OCI-LY3 (cell line): ENCODE measurements at regions not wholly inside any gene's neighbourhood (a gene's known extent, or its start where the extent isn't known, plus 50 kb on each side); places are given as distances from the start of the nearest gene placed in this dataset.

ENCODE experiments used
- H2AFZ ChIP-seq: fragments of 200-600, 300-600 bp; shearing (Covaris generic); 2 replicates; pipeline ENCODE4 v1.6.0; 2014; ENCODE audit warnings: antibody characterized with exemption, low read depth, low read length
- H3K27ac ChIP-seq: fragments of 200-600, 300-600 bp; sonication (generic); 2 replicates; pipeline ENCODE4 v1.5.1; 2014; ENCODE audit warnings: mild to moderate bottlenecking, low read length, moderate library complexity, mixed read lengths
- H3K27me3 ChIP-seq: fragments of 200-600, 300-600 bp; sonication (generic); 2 replicates; pipeline ENCODE4 v1.6.1; 2014; ENCODE audit warnings: low read depth, low read length, mixed read lengths
- H3K36me3 ChIP-seq: fragments of 200-600, 300-600 bp; sonication (generic); replicated peaks from 2 replicates; pipeline ENCODE3; 2014; ENCODE audit warnings: low read depth, low read length, mixed read lengths
- H3K4me1 ChIP-seq: fragments of 300-600, 200-600 bp; sonication (generic); 2 replicates; pipeline ENCODE4 v1.6.1; 2014; ENCODE audit warnings: low read length, mixed read lengths
- H3K4me2 ChIP-seq: fragments of 200-600, 300-600 bp; sonication (generic); 2 replicates; pipeline ENCODE4 v1.6.1; 2014; ENCODE audit warnings: low read length, mixed read lengths
- H3K4me3 ChIP-seq: fragments of 300-600, 200-600 bp; sonication (generic); 2 replicates; pipeline ENCODE4 v1.5.1; 2014; ENCODE audit warnings: antibody characterized with exemption, mild to moderate bottlenecking, low read length, moderate library complexity
- H3K79me2 ChIP-seq: fragments of 300-600, 200-600 bp; shearing (Covaris generic); 2 replicates; pipeline ENCODE4 v1.6.1; 2014; ENCODE audit warnings: mild to moderate bottlenecking, low read length, mixed read lengths
- H3K9ac ChIP-seq: fragments of 300-600, 200-600 bp; shearing (Covaris generic); 2 replicates; pipeline ENCODE4 v1.6.0; 2014; ENCODE audit warnings: mild to moderate bottlenecking, low read length, moderate library complexity
- H3K9me3 ChIP-seq: fragments of 200-600, 300-600 bp; shearing (Covaris generic); 2 replicates; pipeline ENCODE4 v1.6.1; 2014; ENCODE audit warnings: low read length, mixed read lengths; ENCODE audit not compliant: insufficient read depth
- H4K20me1 ChIP-seq: fragments of 200-600, 300-600 bp; sonication (generic); 2 replicates; pipeline ENCODE4 v1.6.1; 2016; ENCODE audit warnings: low read length, mixed read lengths; ENCODE audit not compliant: insufficient read depth
- CTCF ChIP-seq: fragments of 200-600, 300-600 bp; sonication (generic); IDR thresholded peaks from 2 replicates; pipeline ENCODE4 v1.5.1; 2014; ENCODE audit warnings: antibody characterized with exemption, low read length, low read depth
- EZH2phosphoT487 ChIP-seq: fragments of 200-600 bp; shearing (Covaris generic); IDR thresholded peaks from 2 replicates; pipeline ENCODE4 v1.6.1; 2018; ENCODE audit warnings: antibody characterized with exemption, mixed run types, low read depth

- H3K4me1 ChIP-seq: no peaks in the 10 kb centered on the region
- H3K4me3 ChIP-seq: no peak overlapping the region
- no peak overlapping the region for H3K4me2 ChIP-seq
- H3K36me3 ChIP-seq: no peaks in the 10 kb centered on the region
- no peak overlapping the region for H3K9ac ChIP-seq
- TF ChIP-seq EZH2phosphoT487 (no peak), CTCF (no peak)
- no peak overlapping the region for H2AFZ ChIP-seq
- H3K79me2 ChIP-seq: no peaks in the 10 kb centered on the region
- H4K20me1 ChIP-seq: no peaks in the 10 kb centered on the region
- no peaks in the 10 kb centered on the region for H3K27me3 ChIP-seq
- H3K9me3 ChIP-seq: no peaks in the 10 kb centered on the region
- H3K27ac ChIP-seq: no peak overlapping the region
Measured at GRCh38 chr5:175235251-175235960, 208.6 kb downstream of the DRD1 start.

DNA sequence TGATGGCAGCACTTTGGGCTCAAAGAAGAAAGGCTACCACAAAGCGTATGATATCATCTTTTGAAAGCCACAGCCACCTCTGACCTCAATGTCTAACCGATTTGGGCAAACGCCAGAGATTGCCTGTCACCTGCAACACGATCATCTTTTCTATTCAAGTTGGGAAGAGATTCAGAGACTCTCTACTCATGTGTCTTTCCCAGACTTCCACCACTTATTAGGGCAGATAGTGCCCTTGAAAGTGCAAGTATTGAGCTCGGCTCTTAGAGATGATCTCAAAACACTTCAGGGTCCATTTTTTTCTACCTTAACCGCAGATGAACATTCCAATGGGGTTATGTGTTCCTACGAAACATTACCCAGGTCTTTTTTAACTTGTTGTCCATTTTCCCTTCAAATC, 213.7 kb downstream of the DRD1 start:
- H3K4me3 ChIP-seq: no peak overlapping the region
- H3K79me2 ChIP-seq: no peaks in the 10 kb centered on the region
- H2AFZ ChIP-seq: no peak overlapping the region
- H3K27me3 ChIP-seq: no peaks in the 10 kb centered on the region
- no peak for TF ChIP-seq CTCF
- no peak for TF ChIP-seq EZH2phosphoT487
- no peaks in the 10 kb centered on the region for H3K36me3 ChIP-seq
- H3K27ac ChIP-seq: no peak overlapping the region
- H3K9ac ChIP-seq: no peak overlapping the region
- H3K9me3 ChIP-seq: no peaks in the 10 kb centered on the region
- H3K4me1 ChIP-seq: peaks cover 5% of the 10 kb centered on the region; the same call in 1 of the 2 replicates
- no peaks in the 10 kb centered on the region for H4K20me1 ChIP-seq
- H3K4me2 ChIP-seq: no peak overlapping the region

GRCh38 chr5:175226506-175226905, 217.5 kb downstream of the DRD1 start:
- no peaks in the 10 kb centered on the region for H3K9me3 ChIP-seq
- H3K9ac ChIP-seq: no peak overlapping the region
- no peak overlapping the region for H3K4me3 ChIP-seq
- H3K4me2 ChIP-seq: no peak overlapping the region
- H3K27ac ChIP-seq: no peak overlapping the region
- no peaks in the 10 kb centered on the region for H3K36me3 ChIP-seq
- H3K4me1 ChIP-seq: peaks cover 5% of the 10 kb centered on the region; the same call in 1 of the 2 replicates
- no peaks in the 10 kb centered on the region for H3K79me2 ChIP-seq
- no peak for TF ChIP-seq CTCF
- no peak for TF ChIP-seq EZH2phosphoT487
- H3K27me3 ChIP-seq: no peaks in the 10 kb centered on the region
- no peak overlapping the region for H2AFZ ChIP-seq
- H4K20me1 ChIP-seq: no peaks in the 10 kb centered on the region

GRCh38 chr5:175223291-175223690, 220.7 kb downstream of the DRD1 start:
- Histone ChIP-seq H3K27ac (no peak overlapping the region), H2AFZ (no peak overlapping the region)

More at GRCh38 chr5:175223291-175223690, 220.7 kb downstream of the DRD1 start:
- no peak for TF ChIP-seq EZH2phosphoT487
- TF ChIP-seq CTCF: no peak
- Histone ChIP-seq H3K4me3 (no peak overlapping the region), H3K79me2 (no peaks in the 10 kb centered on the region), H3K9me3 (no peaks in the 10 kb centered on the region), H3K4me1 (no peaks in the 10 kb centered on the region), H3K36me3 (no peaks in the 10 kb centered on the region), H3K27me3 (no peaks in the 10 kb centered on the region), H3K4me2 (no peak overlapping the region), H4K20me1 (no peaks in the 10 kb centered on the region), H3K9ac (no peak overlapping the region)
